H9 (cell line): ENCODE measurements at regions not wholly inside any gene's neighbourhood (a gene's known extent, or its start where the extent isn't known, plus 50 kb on each side); places are given as distances from the start of the nearest gene placed in this dataset.

Experiments used
- DNase-seq: peaks from one replicate; pipeline ENCODE4 v3.0.0-alpha.2; 2017
- H2AFZ ChIP-seq: one replicate; pipeline ENCODE4 v1.6.1; 2013; ENCODE audit warnings: mild to moderate bottlenecking, low read length, control low read depth, moderate library complexity
- H2AK5ac ChIP-seq: 2 replicates; pipeline ENCODE4 v1.6.1; 2013; ENCODE audit warnings: low read length, control low read depth, mixed read lengths; ENCODE audit not compliant: insufficient read length
- H2BK120ac ChIP-seq: one replicate; pipeline ENCODE4 v1.6.1; 2013; ENCODE audit warnings: low read depth, mild to moderate bottlenecking, low read length, control low read depth, inconsistent platforms; ENCODE audit not compliant: poor library complexity, severe bottlenecking
- H2BK12ac ChIP-seq: 2 replicates; pipeline ENCODE4 v1.6.1; 2013; ENCODE audit warnings: low read length, control low read depth, mixed read lengths, low read depth; ENCODE audit not compliant: insufficient read length
- H2BK15ac ChIP-seq: 2 replicates; pipeline ENCODE4 v1.6.1; 2013; ENCODE audit warnings: low read depth, low read length, control low read depth
- H2BK20ac ChIP-seq: one replicate; pipeline ENCODE4 v1.6.1; 2013; ENCODE audit warnings: low read depth, mild to moderate bottlenecking, low read length, control low read depth, inconsistent platforms; ENCODE audit not compliant: poor library complexity, severe bottlenecking
- H2BK5ac ChIP-seq: 2 replicates; pipeline ENCODE4 v1.6.1; 2013; ENCODE audit warnings: low read length, control low read depth, mixed read lengths; ENCODE audit not compliant: insufficient read length
- H3K14ac ChIP-seq: 2 replicates; pipeline ENCODE4 v1.6.1; 2013; ENCODE audit warnings: low read length, control low read depth; ENCODE audit not compliant: insufficient read depth
- H3K18ac ChIP-seq: 2 replicates; pipeline ENCODE4 v1.6.1; 2013; ENCODE audit warnings: low read depth, mild to moderate bottlenecking, mixed read lengths, low read length, control low read depth; ENCODE audit not compliant: insufficient read length
- H3K23ac ChIP-seq: 2 replicates; pipeline ENCODE4 v1.6.1; 2013; ENCODE audit warnings: low read length, control low read depth, mixed read lengths, low read depth; ENCODE audit not compliant: insufficient read length
- H3K23me2 ChIP-seq: 2 replicates; pipeline ENCODE4 v1.6.1; 2013; ENCODE audit warnings: low read depth, mild to moderate bottlenecking, mixed read lengths, low read length, control low read depth; ENCODE audit not compliant: insufficient read length, poor library complexity, severe bottlenecking
- H3K27ac ChIP-seq: 2 replicates; pipeline ENCODE4 v1.5.1; 2013; ENCODE audit warnings: low read length, control low read depth, mixed read lengths, low read depth; ENCODE audit not compliant: insufficient read length
- H3K27me3 ChIP-seq: 2 replicates; pipeline ENCODE4 v1.6.1; 2013; ENCODE audit warnings: low read length, control low read depth, inconsistent platforms; ENCODE audit not compliant: insufficient read depth
- H3K4ac ChIP-seq: 2 replicates; pipeline ENCODE4 v1.6.1; 2013; ENCODE audit warnings: low read depth, mild to moderate bottlenecking, control low read depth, inconsistent platforms, low read length, moderate library complexity
- H3K4me1 ChIP-seq: 2 replicates; pipeline ENCODE4 v1.6.1; 2013; ENCODE audit warnings: low read length, control low read depth, inconsistent platforms; ENCODE audit not compliant: insufficient read depth
- H3K4me2 ChIP-seq: 2 replicates; pipeline ENCODE4 v1.6.1; 2013; ENCODE audit warnings: low read length, control low read depth, mixed read lengths; ENCODE audit not compliant: insufficient read length, insufficient read depth
- H3K56ac ChIP-seq: 2 replicates; pipeline ENCODE4 v1.6.1; 2013; ENCODE audit warnings: low read depth, mild to moderate bottlenecking, mixed read lengths, low read length, control low read depth; ENCODE audit not compliant: insufficient read length
- H3K79me1 ChIP-seq: 2 replicates; pipeline ENCODE4 v1.6.1; 2013; ENCODE audit warnings: low read depth, mild to moderate bottlenecking, moderate library complexity, low read length, control low read depth, inconsistent platforms; ENCODE audit not compliant: insufficient read depth, poor library complexity, severe bottlenecking
- H3K79me2 ChIP-seq: 2 replicates; pipeline ENCODE4 v1.6.1; 2013; ENCODE audit warnings: low read length, control low read depth, inconsistent platforms; ENCODE audit not compliant: insufficient read depth
- H3K9ac ChIP-seq: 2 replicates; pipeline ENCODE4 v1.6.1; 2013; ENCODE audit warnings: low read length, control low read depth, mixed read lengths; ENCODE audit not compliant: insufficient read length; ENCODE audit errors: extremely low read depth
- H3K9me3 ChIP-seq: one replicate; pipeline ENCODE4 v1.6.1; 2013; ENCODE audit warnings: low read depth, low read length, inconsistent platforms; ENCODE audit not compliant: control insufficient read depth
- H3T11ph ChIP-seq: one replicate; pipeline ENCODE4 v1.6.1; 2013; ENCODE audit warnings: mild to moderate bottlenecking, low read length, control low read depth, inconsistent platforms
- H4K20me1 ChIP-seq: one replicate; pipeline ENCODE4 v1.6.1; 2013; ENCODE audit not compliant: control insufficient read depth, insufficient read length, insufficient read depth
- H4K5ac ChIP-seq: 2 replicates; pipeline ENCODE4 v1.6.1; 2013; ENCODE audit warnings: low read depth, mild to moderate bottlenecking, mixed read lengths, low read length, control low read depth; ENCODE audit not compliant: insufficient read length
- H4K8ac ChIP-seq: replicated peaks from 2 replicates; pipeline ENCODE4 v1.6.1; 2013; ENCODE audit warnings: low read length, control low read depth, mixed read lengths, low read depth; ENCODE audit not compliant: insufficient read length
- H4K91ac ChIP-seq: 2 replicates; pipeline ENCODE4 v1.6.1; 2013; ENCODE audit warnings: low read depth, mild to moderate bottlenecking, moderate library complexity, mixed read lengths, low read length, control low read depth; ENCODE audit not compliant: insufficient read length
- H3K27ac Mint-ChIP-seq, 3 experiments: 2 replicates in 2 of 3; 3 replicates in 1 of 3; pipeline ENCODE4 v1.8.0; 2020 to 2021; ENCODE audit warnings: mixed read lengths in 3 of 3, mild to moderate bottlenecking in 1 of 3, moderate library complexity in 1 of 3
- H3K27me3 Mint-ChIP-seq: 2 replicates; pipeline ENCODE4 v1.8.0; 2021; ENCODE audit warnings: low read depth, mild to moderate bottlenecking, moderate library complexity, mixed read lengths
- H3K36me3 Mint-ChIP-seq, 3 experiments: 2 replicates in 2 of 3; 3 replicates in 1 of 3; pipeline ENCODE4 v1.8.0; 2020 to 2021; ENCODE audit warnings: low read depth in 3 of 3, mixed read lengths in 3 of 3; ENCODE audit not compliant: insufficient read depth in 1 of 3
- H3K4me1 Mint-ChIP-seq, 2 experiments: 2 replicates each; pipeline ENCODE4 v1.8.0; 2020; ENCODE audit warnings: mixed read lengths in 2 of 2
- H3K4me3 Mint-ChIP-seq, 2 experiments: 2 replicates in 1 of 2; 3 replicates in 1 of 2; pipeline ENCODE4 v1.8.0; 2020 to 2021; ENCODE audit warnings: mild to moderate bottlenecking in 2 of 2, mixed read lengths in 2 of 2, moderate library complexity in 1 of 2
- H3K9me3 Mint-ChIP-seq, 2 experiments: 2 replicates in 1 of 2; 3 replicates in 1 of 2; pipeline ENCODE4 v1.8.0; 2020; ENCODE audit warnings: mild to moderate bottlenecking in 2 of 2, mixed read lengths in 2 of 2, moderate library complexity in 1 of 2
- CTCF ChIP-seq: fragments of 200-600 bp; sonication (generic); conservative IDR thresholded peaks from 3 replicates; pipeline ENCODE4 v1.8.0; 2021; ENCODE audit warnings: antibody characterized with exemption, mild to moderate bottlenecking
- WGBS: extraction: QIAGEN DNeasy Blood & Tissue Kit; methylation state at CpG from one replicate; pipeline ENCODE4 v1.1.7; 2013; ENCODE audit warnings: missing lambda C conversion rate, low lambda C conversion rate, mixed read lengths; ENCODE audit not compliant: insufficient read length; ENCODE audit errors: extremely low coverage; 5-methylcytosine and 5-hydroxymethylcytosine counted together

GRCh38 chr10:57884407-57884806 lies 383.3 kb downstream of the IPMK start:
- Histone ChIP-seq H3K27ac (no peak overlapping the region), H3K18ac (no peak overlapping the region), H4K8ac (no peak overlapping the region), H3K23me2 (no peaks in the 10 kb centered on the region), H2BK5ac (no peak overlapping the region), H4K20me1 (no peaks in the 10 kb centered on the region), H3K9ac (no peak overlapping the region), H3K4me1 (no peaks in the 10 kb centered on the region), H4K5ac (no peak overlapping the region), H3K23ac (no peak overlapping the region), H3K79me1 (no peaks in the 10 kb centered on the region), H3K27me3 (no peaks in the 10 kb centered on the region), H3K79me2 (no peaks in the 10 kb centered on the region), H3K14ac (no peak overlapping the region), H3K9me3 (no peaks in the 10 kb centered on the region), H2AK5ac (no peak overlapping the region), H2BK20ac (no peak overlapping the region), H3T11ph (no peak overlapping the region), H2BK12ac (no peak overlapping the region), H3K56ac (no peak overlapping the region), H2BK15ac (no peak overlapping the region), H2AFZ (no peak overlapping the region), H3K4ac (no peak overlapping the region), H3K4me2 (no peak overlapping the region), H4K91ac (no peak overlapping the region), H2BK120ac (no peak overlapping the region)
- H3K4me1 Mint-ChIP-seq, result no peaks in the 10 kb centered on the region
- no CpG with 5 or more reads among the region's 2 CpGs for WGBS
- TF ChIP-seq CTCF, result no peak
- no peak for DNase-seq
- no peaks in the 10 kb centered on the region for H3K27me3 Mint-ChIP-seq
- H3K36me3 Mint-ChIP-seq, result peaks cover 0 to 6% (median 0%) of the 10 kb centered on the region in 3 experiments; a peak in 2 of 7 replicates
- no peak overlapping the region for H3K4me3 Mint-ChIP-seq
- no peak overlapping the region for H3K27ac Mint-ChIP-seq
- peaks cover 6 to 11% of the 10 kb centered on the region in 2 experiments; a peak in 4 of 5 replicates for H3K9me3 Mint-ChIP-seq
